H1 (cell line): ENCODE measurements at regions not wholly inside any gene's neighbourhood (a gene's known extent, or its start where the extent isn't known, plus 50 kb on each side); places are given as distances from the start of the nearest gene placed in this dataset.

Experiments used
- CTCF ChIA-PET: fragments of 300-600 bp; sonication (Branson Sonifier 250); formaldehyde crosslinking; loops from one replicate; lab custom pipeline; 2021; ENCODE audit not compliant: partially characterized antibody; lab: Charles Lee
- POLR2A ChIA-PET: fragments of 300-600 bp; sonication (Branson Sonifier 250); formaldehyde crosslinking; loops from one replicate; lab custom pipeline; 2021; ENCODE audit warnings: inconsistent platforms; ENCODE audit not compliant: partially characterized antibody; lab: Charles Lee
- DNase-seq, 2 experiments: peaks; one replicate each; pipeline versions ENCODE4 v3.0.0 to v3.0.0-alpha.2; 2010 to 2022; ENCODE audit warnings: low spot score in 2 of 2, low read depth in 1 of 2, mixed read lengths in 1 of 2
- FAIRE-seq: peaks from 2 replicates; lab custom pipeline; 2011; peaks lifted over from hg19 to GRCh38; lab: Jason Lieb, UNC
- H2AFZ ChIP-seq: 2 replicates; pipeline ENCODE4 v1.8.1; 2012; ENCODE audit warnings: low read length, inconsistent platforms
- H2AK5ac ChIP-seq: 2 replicates; pipeline ENCODE4 v1.6.1; 2013; ENCODE audit warnings: low read depth, low read length
- H2BK120ac ChIP-seq: replicated peaks from 2 replicates; pipeline ENCODE3; 2013; ENCODE audit warnings: low read depth, low read length, inconsistent platforms
- H2BK12ac ChIP-seq: 2 replicates; pipeline ENCODE4 v1.6.1; 2013; ENCODE audit warnings: low read depth, low read length
- H2BK15ac ChIP-seq: 2 replicates; pipeline ENCODE4 v1.6.1; 2013; ENCODE audit warnings: low read length
- H2BK20ac ChIP-seq: 2 replicates; pipeline ENCODE4 v1.6.1; 2013; ENCODE audit warnings: low read length
- H2BK5ac ChIP-seq: 2 replicates; pipeline ENCODE4 v1.6.1; 2013; ENCODE audit warnings: low read depth, low read length
- H3K14ac ChIP-seq: 2 replicates; pipeline ENCODE4 v1.6.1; 2013; ENCODE audit warnings: inconsistent platforms; ENCODE audit not compliant: insufficient read length
- H3K18ac ChIP-seq: 2 replicates; pipeline ENCODE4 v1.6.1; 2013; ENCODE audit warnings: low read length; ENCODE audit errors: extremely low read depth
- H3K23ac ChIP-seq: 2 replicates; pipeline ENCODE4 v1.6.1; 2013; ENCODE audit warnings: inconsistent platforms; ENCODE audit not compliant: insufficient read length
- H3K23me2 ChIP-seq: 2 replicates; pipeline ENCODE4 v1.6.1; 2013; ENCODE audit warnings: low read depth, low read length
- H3K27ac ChIP-seq: 2 replicates; pipeline ENCODE4 v1.6.1; 2011; ENCODE audit warnings: low read depth, low read length, inconsistent platforms
- H3K27me3 ChIP-seq, 4 experiments: replicated peaks in 1 of 4; 1 replicate in 1 of 4; 2 replicates in 3 of 4; pipeline versions ENCODE4 v1.6.1 to v1.8.1; 2011 to 2013; ENCODE audit warnings: low read length in 3 of 4, mild to moderate bottlenecking in 3 of 4, inconsistent platforms in 2 of 4, mixed read lengths in 2 of 4, moderate library complexity in 1 of 4; ENCODE audit not compliant: control insufficient read depth in 3 of 4, insufficient read depth in 3 of 4; ENCODE audit errors: extremely low read depth in 1 of 4
- H3K36me3 ChIP-seq, 4 experiments: 2 replicates each; pipeline versions ENCODE4 v1.6.1 to v1.8.1; 2011 to 2013; ENCODE audit warnings: mild to moderate bottlenecking in 4 of 4, low read length in 3 of 4, moderate library complexity in 2 of 4, control low read depth in 1 of 4, inconsistent platforms in 1 of 4; ENCODE audit not compliant: insufficient read depth in 4 of 4, control insufficient read depth in 2 of 4
- H3K4ac ChIP-seq: replicated peaks from 2 replicates; pipeline ENCODE3; 2013; ENCODE audit warnings: low read length, low read depth, mixed read lengths, inconsistent platforms; ENCODE audit not compliant: insufficient read length
- H3K4me1 ChIP-seq, 4 experiments: replicated peaks in 1 of 4; 1 replicate in 1 of 4; 2 replicates in 3 of 4; pipeline versions ENCODE4 v1.6.1 to v1.8.1; 2011 to 2013; ENCODE audit warnings: low read length in 3 of 4, inconsistent platforms in 2 of 4, mixed read lengths in 1 of 4; ENCODE audit not compliant: insufficient read depth in 4 of 4, control insufficient read depth in 3 of 4
- H3K4me2 ChIP-seq, 2 experiments: 2 replicates each; pipeline versions ENCODE4 v1.6.1 to v1.8.1; 2011 to 2013; ENCODE audit warnings: low read depth in 2 of 2, low read length in 2 of 2, control low read depth in 1 of 2, inconsistent platforms in 1 of 2, mild to moderate bottlenecking in 1 of 2; ENCODE audit not compliant: insufficient read depth in 1 of 2
- H3K4me3 ChIP-seq, 4 experiments: fragments of 200-600, 300-600 bp in 1 of 4; sonication (generic), shearing (Covaris generic), sonication (Bioruptor Twin) in 1 of 4; 2 replicates each; pipeline versions ENCODE4 v1.5.1 to v1.8.1; 2011 to 2016; ENCODE audit warnings: low read length in 4 of 4, low read depth in 3 of 4, control low read depth in 2 of 4, inconsistent platforms in 2 of 4, mild to moderate bottlenecking in 2 of 4, mixed read lengths in 1 of 4, moderate library complexity in 1 of 4; ENCODE audit not compliant: insufficient read depth in 2 of 4; ENCODE audit errors: extremely low read depth in 1 of 4
- H3K56ac ChIP-seq: replicated peaks from 2 replicates; pipeline ENCODE3; 2013; ENCODE audit warnings: low read depth, mild to moderate bottlenecking, mixed read lengths, low read length, inconsistent platforms; ENCODE audit not compliant: insufficient read length
- H3K79me1 ChIP-seq: 2 replicates; pipeline ENCODE4 v1.6.1; 2013; ENCODE audit warnings: low read depth, low read length, control low read depth
- H3K79me2 ChIP-seq, 2 experiments: 2 replicates each; pipeline versions ENCODE4 v1.6.1 to v1.8.1; 2012 to 2013; ENCODE audit warnings: low read length in 2 of 2, mild to moderate bottlenecking in 2 of 2, inconsistent platforms in 1 of 2; ENCODE audit not compliant: insufficient read depth in 2 of 2, control insufficient read depth in 1 of 2
- H3K9ac ChIP-seq, 4 experiments: replicated peaks in 1 of 4; 1 replicate in 1 of 4; 2 replicates in 3 of 4; pipeline versions ENCODE4 v1.6.1 to v1.8.1; 2011 to 2013; ENCODE audit warnings: low read depth in 3 of 4, low read length in 3 of 4, control low read depth in 2 of 4, mild to moderate bottlenecking in 2 of 4, moderate library complexity in 2 of 4, inconsistent platforms in 1 of 4; ENCODE audit errors: extremely low read depth in 1 of 4
- H3K9me3 ChIP-seq, 2 experiments: 2 replicates each; pipeline versions ENCODE4 v1.6.1 to v1.8.1; 2012 to 2013; ENCODE audit warnings: mild to moderate bottlenecking in 2 of 2, moderate library complexity in 2 of 2, control low read depth in 1 of 2, inconsistent platforms in 1 of 2, low read depth in 1 of 2, low read length in 1 of 2, mixed read lengths in 1 of 2; ENCODE audit not compliant: insufficient read depth in 2 of 2
- H4K20me1 ChIP-seq, 2 experiments: replicated peaks in 1 of 2; 2 replicates each; pipeline versions ENCODE3 to v1.8.1; 2011 to 2013; ENCODE audit warnings: inconsistent platforms in 2 of 2, low read length in 2 of 2, mild to moderate bottlenecking in 1 of 2; ENCODE audit not compliant: insufficient read depth in 2 of 2, control insufficient read depth in 1 of 2
- H4K5ac ChIP-seq: 2 replicates; pipeline ENCODE4 v1.6.1; 2013; ENCODE audit warnings: low read length, low read depth, mixed read lengths, inconsistent platforms; ENCODE audit not compliant: insufficient read length
- H4K8ac ChIP-seq: 2 replicates; pipeline ENCODE4 v1.8.0; 2013; ENCODE audit warnings: mild to moderate bottlenecking, moderate library complexity, low read length, inconsistent platforms; ENCODE audit not compliant: insufficient read depth; ENCODE audit errors: extremely low read depth
- H4K91ac ChIP-seq: replicated peaks from 2 replicates; pipeline ENCODE3; 2013; ENCODE audit warnings: low read length, mixed read lengths, inconsistent platforms; ENCODE audit not compliant: insufficient read length
- BRCA1 ChIP-seq: IDR thresholded peaks from 2 replicates; pipeline ENCODE4 v1.6.1; 2012; ENCODE audit warnings: low read depth, low read length, improper control_type of control experiment
- CBX5 ChIP-seq: fragments of 300-800, 300-1000 bp; sonication (generic); IDR thresholded peaks from 2 replicates; pipeline ENCODE4 v1.7.1; 2016; ENCODE audit warnings: antibody characterized with exemption, low read length, low read depth
- CHD1 ChIP-seq: IDR thresholded peaks from 2 replicates; pipeline ENCODE4 v1.6.1; 2012; ENCODE audit warnings: low read depth, low read length, improper control_type of control experiment
- CHD2 ChIP-seq: IDR thresholded peaks from 2 replicates; pipeline ENCODE4 v1.6.1; 2012; ENCODE audit warnings: low read length, improper control_type of control experiment
- EZH2 ChIP-seq: fragments of 200-600 bp; sonication (generic); IDR thresholded peaks from 2 replicates; pipeline ENCODE4 v1.7.1; 2012; ENCODE audit warnings: low read depth, mild to moderate bottlenecking, moderate library complexity, low read length, inconsistent platforms; ENCODE audit not compliant: severe bottlenecking
- JUN ChIP-seq: IDR thresholded peaks from 2 replicates; pipeline ENCODE4 v1.6.1; 2011; ENCODE audit warnings: low read depth, mild to moderate bottlenecking, improper control_type of control experiment, low read length
- KDM1A ChIP-seq: fragments of 200-600, 300-600 bp; sonication (generic); IDR thresholded peaks from 2 replicates; pipeline ENCODE4 v1.7.1; 2016; ENCODE audit warnings: mild to moderate bottlenecking, low read length, borderline replicate concordance
- KDM4A ChIP-seq: IDR thresholded peaks from one replicate; pipeline ENCODE4 v1.7.1; 2012; ENCODE audit warnings: low read depth, mild to moderate bottlenecking, moderate library complexity, low read length, inconsistent platforms; ENCODE audit not compliant: severe bottlenecking
- SIRT6 ChIP-seq: IDR thresholded peaks from one replicate; pipeline ENCODE4 v1.7.1; 2012; ENCODE audit warnings: low read length, inconsistent platforms
- SIX5 ChIP-seq: IDR thresholded peaks from 2 replicates; pipeline ENCODE4 v1.6.1; 2011; ENCODE audit warnings: mild to moderate bottlenecking, low read depth, low read length
- SP4 ChIP-seq: IDR thresholded peaks from 2 replicates; pipeline ENCODE4 v1.6.1; 2012; ENCODE audit warnings: low read length, inconsistent platforms
- TAF1 ChIP-seq: IDR thresholded peaks from 2 replicates; pipeline ENCODE4 v1.6.1; 2011; ENCODE audit warnings: mild to moderate bottlenecking, low read depth, low read length
- TAF7 ChIP-seq: optimal IDR thresholded peaks from 2 replicates; pipeline ENCODE3; 2011; ENCODE audit warnings: low read depth, mild to moderate bottlenecking, inconsistent platforms, low read length, moderate library complexity, borderline replicate concordance
- WGBS, 2 experiments: shearing (Covaris generic) in 1 of 2; methylation state at CpG; one replicate each; pipeline versions ENCODE4 v1.1.6 to v1.1.7; 2013 to 2015; ENCODE audit warnings: low lambda C conversion rate in 2 of 2, mixed read lengths in 2 of 2, inconsistent platforms in 1 of 2, low coverage in 1 of 2, missing lambda C conversion rate in 1 of 2; ENCODE audit not compliant: insufficient replicate concordance in 2 of 2, insufficient coverage in 1 of 2, insufficient read length in 1 of 2; ENCODE audit errors: extremely low coverage in 1 of 2, missing lambda C conversion rate in 1 of 2; 5-methylcytosine and 5-hydroxymethylcytosine counted together

- Histone ChIP-seq H3K79me1 (no peaks in the 10 kb centered on the region), H2BK15ac (no peak overlapping the region), H2AFZ (no peak overlapping the region), H3K4ac (no peak overlapping the region), H3K4me3 (no peak overlapping the region), H2BK20ac (no peak overlapping the region), H2BK5ac (no peak overlapping the region), H2BK120ac (no peak overlapping the region), H3K27ac (no peak overlapping the region), H4K20me1 (no peaks in the 10 kb centered on the region), H3K18ac (no peak overlapping the region), H3K27me3 (no peaks in the 10 kb centered on the region), H4K91ac (no peak overlapping the region), H3K36me3 (no peaks in the 10 kb centered on the region), H4K8ac (no peak overlapping the region), H3K4me2 (no peak overlapping the region), H3K23me2 (no peaks in the 10 kb centered on the region), H2BK12ac (no peak overlapping the region), H3K4me1 (no peaks in the 10 kb centered on the region), H3K14ac (no peak overlapping the region), H4K5ac (no peak overlapping the region), H3K56ac (no peak overlapping the region), H3K23ac (no peak overlapping the region), H3K9me3 (no peaks in the 10 kb centered on the region), H3K9ac (no peak overlapping the region), H3K79me2 (no peaks in the 10 kb centered on the region), H2AK5ac (no peak overlapping the region)
- DNase-seq = no peak
- 92% methylated on average over 2 of the region's 2 CpGs; no CpG with 5 or more reads in 1 of the 2 experiments for WGBS, 2 experiments
- no peak for FAIRE-seq
- CTCF ChIA-PET = interaction anchor here (1.0 to 2.5 kb wide), 3 partner anchors 31 to 191 kb away, joined by 3 to 11 read pairs (median 4); no protein-coding TSS in a partner anchor
- no peak for TF ChIP-seq CHD2
- TF ChIP-seq TAF1 = no peak
- TF ChIP-seq KDM1A = no peak
- TF ChIP-seq EZH2 = no peak
- TF ChIP-seq KDM4A = no peak
- TF ChIP-seq JUN = no peak
- no peak for TF ChIP-seq SP4
- no peak for TF ChIP-seq CBX5
- TF ChIP-seq SIX5 = no peak
- TF ChIP-seq CHD1 = no peak
- no peak for TF ChIP-seq SIRT6
- TF ChIP-seq TAF7 = no peak
- TF ChIP-seq BRCA1 = no peak
- POLR2A ChIA-PET = interaction anchor here (0.8 kb wide), 1 partner anchor 18 kb away, joined by 3 read pairs; no protein-coding TSS in a partner anchor
These were observed 59.3 kb upstream of the CFAP161 start for GRCh38 chr15:81074773-81075172.
